OCI-LY7 (cell line): ENCODE measurements at regions not wholly inside any gene's neighbourhood (a gene's known extent, or its start where the extent isn't known, plus 50 kb on each side); places are given as distances from the start of the nearest gene placed in this dataset.

ENCODE experiments used
- BruUV-seq: library from RNA; stranded (reverse); fragments of 400-500 nt; replicated peaks from 2 replicates; lab custom pipeline; 2021; lab: Mats Ljungman, UMichigan
- CTCF ChIA-PET: fragments of 300-600 bp; sonication (Branson Sonifier 250); formaldehyde crosslinking; loops from one replicate; lab custom pipeline; 2022; ENCODE audit warnings: antibody characterized with exemption; ENCODE audit not compliant: unreplicated experiment; lab: Charles Lee
- POLR2A ChIA-PET: fragments of 300-600 bp; sonication (Branson Sonifier 250); formaldehyde crosslinking; loops from one replicate; lab custom pipeline; 2022; ENCODE audit warnings: antibody characterized with exemption; lab: Charles Lee
- DNase-seq: peaks from one replicate; pipeline ENCODE4 v3.0.0-alpha.2; 2015; ENCODE audit warnings: low spot score
- H2AFZ ChIP-seq: fragments of 200-600 bp; sonication (generic), shearing (Covaris generic); 2 replicates; pipeline ENCODE4 v1.6.1; 2014; ENCODE audit warnings: mild to moderate bottlenecking, antibody characterized with exemption, low read length, moderate library complexity
- H3K27ac ChIP-seq: fragments of 200-600 bp; sonication (generic); 2 replicates; pipeline ENCODE4 v1.5.1; 2014; ENCODE audit warnings: mixed run types, low read depth, mild to moderate bottlenecking, moderate library complexity, low read length, inconsistent platforms; ENCODE audit not compliant: poor library complexity, severe bottlenecking
- H3K36me3 ChIP-seq: fragments of 200-600 bp; sonication (generic); 2 replicates; pipeline ENCODE4 v1.6.1; 2014; ENCODE audit warnings: mild to moderate bottlenecking, antibody characterized with exemption, low read length, moderate library complexity, mixed read lengths; ENCODE audit not compliant: insufficient read depth
- H3K4me1 ChIP-seq: fragments of 200-600 bp; sonication (generic); 2 replicates; pipeline ENCODE4 v1.5.1; 2014; ENCODE audit warnings: mild to moderate bottlenecking, low read length; ENCODE audit not compliant: insufficient read depth, poor library complexity, severe bottlenecking
- H3K4me2 ChIP-seq: fragments of 200-600 bp; sonication (generic); 2 replicates; pipeline ENCODE4 v1.6.1; 2014; ENCODE audit warnings: mild to moderate bottlenecking, low read length
- H3K4me3 ChIP-seq: fragments of 200-600 bp; sonication (generic); 2 replicates; pipeline ENCODE4 v1.5.1; 2014; ENCODE audit warnings: mild to moderate bottlenecking, low read depth, low read length; ENCODE audit not compliant: poor library complexity, severe bottlenecking
- H3K79me2 ChIP-seq: fragments of 200-600 bp; sonication (generic); 2 replicates; pipeline ENCODE4 v1.6.1; 2016; ENCODE audit warnings: low read depth, mild to moderate bottlenecking, low read length, moderate library complexity, mixed read lengths; ENCODE audit not compliant: insufficient read depth
- H3K9me2 ChIP-seq: fragments of 200-600 bp; sonication (generic); 2 replicates; pipeline ENCODE4 v1.6.1; 2016; ENCODE audit warnings: mild to moderate bottlenecking, low read length, mixed read lengths; ENCODE audit not compliant: insufficient read depth
- H3K9me3 ChIP-seq: fragments of 200-600 bp; sonication (generic); 2 replicates; pipeline ENCODE4 v1.6.1; 2014; ENCODE audit warnings: mild to moderate bottlenecking, mixed run types, low read length, mixed read lengths
- H4K20me1 ChIP-seq: fragments of 200-600 bp; sonication (generic); 2 replicates; pipeline ENCODE4 v1.6.1; 2014; ENCODE audit warnings: mild to moderate bottlenecking, antibody characterized with exemption, low read length, moderate library complexity, mixed read lengths; ENCODE audit not compliant: insufficient read depth
- CTCF ChIP-seq: fragments of 200-600 bp; sonication (generic); conservative IDR thresholded peaks from 2 replicates; pipeline ENCODE4 v1.5.1; 2014; ENCODE audit warnings: mild to moderate bottlenecking, antibody characterized with exemption, low read length, moderate library complexity, mixed read lengths
- EZH2phosphoT487 ChIP-seq: fragments of 200-600 bp; sonication (generic); IDR thresholded peaks from 2 replicates; pipeline ENCODE4 v1.6.1; 2018; ENCODE audit warnings: low read depth, borderline replicate concordance, mild to moderate bottlenecking, mixed run types, antibody characterized with exemption, low read length, moderate library complexity, mixed read lengths
- intact Hi-C: fragments of 100-400 bp; cut with micrococcal nuclease; formaldehyde crosslinking; loops from one replicate; pipeline ENCODE4 v1.10.0; 2022; ENCODE audit not compliant: unreplicated experiment

- no peaks in the 10 kb centered on the region for H3K36me3 ChIP-seq
- BruUV-seq: no TSS peak
- peaks cover 13% of the 10 kb centered on the region for H3K4me1 ChIP-seq
- H3K4me3 ChIP-seq: no peak overlapping the region
- ChIA-PET CTCF (interaction anchor here (0.6 kb wide), 1 partner anchor 69 kb away, joined by 3 read pairs; no protein-coding TSS in a partner anchor), POLR2A (no interaction called here)
- no peaks in the 10 kb centered on the region for H4K20me1 ChIP-seq
- H3K79me2 ChIP-seq: no peaks in the 10 kb centered on the region
- DNase-seq: no peak
- no peaks in the 10 kb centered on the region for H3K9me3 ChIP-seq
- intact Hi-C loops: no loop called here
- H2AFZ ChIP-seq: no peak overlapping the region
- H3K27ac ChIP-seq: no peak overlapping the region
- no peak overlapping the region for H3K4me2 ChIP-seq
- no peak for TF ChIP-seq CTCF
- TF ChIP-seq EZH2phosphoT487: no peak
- no peaks in the 10 kb centered on the region for H3K9me2 ChIP-seq
These were observed 130.4 kb upstream of the AFDN start for GRCh38 chr6:167696296-167696695.

GRCh38 chr6:167697316-167697715 is 129.4 kb upstream of the AFDN start:
- Histone ChIP-seq H3K4me1 (peaks cover 13% of the 10 kb centered on the region), H3K79me2 (no peaks in the 10 kb centered on the region), H3K9me2 (no peaks in the 10 kb centered on the region), H3K4me2 (no peak overlapping the region), H4K20me1 (no peaks in the 10 kb centered on the region), H3K27ac (no peak overlapping the region), H3K9me3 (no peaks in the 10 kb centered on the region), H3K36me3 (no peaks in the 10 kb centered on the region), H3K4me3 (no peak overlapping the region), H2AFZ (no peak overlapping the region)
- intact Hi-C loops: no loop called here
- DNase-seq: no peak
- BruUV-seq: no TSS peak
- POLR2A ChIA-PET: interaction anchor here (0.6 to 0.7 kb wide), 2 partner anchors 94 to 96 kb away, joined by 3 read pairs; no protein-coding TSS in a partner anchor
- TF ChIP-seq CTCF: no peak
- no peak for TF ChIP-seq EZH2phosphoT487
- CTCF ChIA-PET: no interaction called here

- intact Hi-C loops: no loop called here
- Histone ChIP-seq H3K36me3 (no peaks in the 10 kb centered on the region), H3K4me2 (no peak overlapping the region), H3K79me2 (no peaks in the 10 kb centered on the region), H3K9me3 (no peaks in the 10 kb centered on the region), H2AFZ (no peak overlapping the region), H3K27ac (no peak overlapping the region), H3K4me1 (peaks cover 13% of the 10 kb centered on the region), H3K4me3 (no peak overlapping the region), H4K20me1 (no peaks in the 10 kb centered on the region), H3K9me2 (no peaks in the 10 kb centered on the region)
- TF ChIP-seq EZH2phosphoT487: no peak
- TF ChIP-seq CTCF: no peak
- DNase-seq: no peak
- ChIA-PET POLR2A (interaction anchor here (0.9 to 1.2 kb wide), 2 partner anchors 118 to 223 kb away, joined by 3 read pairs; no protein-coding TSS in a partner anchor), CTCF (interaction anchor here (0.5 to 1.1 kb wide), 2 partner anchors 8 to 89 kb away, joined by 3 read pairs; no protein-coding TSS in a partner anchor)
- no TSS peak for BruUV-seq
These were observed 128.2 kb upstream of the AFDN start for GRCh38 chr6:167698540-167698939.
